Mucosa of descending colon (tissue), 3 donors: ENCODE measurements at regions not wholly inside any gene's neighbourhood (a gene's known extent, or its start where the extent isn't known, plus 50 kb on each side); places are given as distances from the start of the nearest gene placed in this dataset.
"Not testable (repeated sequence)": the region's sequence is repeated elsewhere in the genome, so short reads cannot be mapped to it uniquely, and the experiment has no call there.

Source experiments
- ATAC-seq: fragments of 200-7000 bp; cut with Tn5 transposase; one replicate; pipeline ENCODE4 v1.9.1; 2020; ENCODE audit warnings: mild to moderate bottlenecking, moderate library complexity
- DNase-seq, 3 donors: peaks; one replicate each; pipeline ENCODE4 v3.0.0-alpha.2; 2020
- H3K36me3 ChIP-seq: fragments of 200-600 bp; one replicate; pipeline ENCODE4 v1.8.0; 2021; ENCODE audit warnings: low read depth, mild to moderate bottlenecking
- H3K4me1 ChIP-seq: fragments of 200-600 bp; one replicate; pipeline ENCODE4 v1.8.0; 2021; ENCODE audit warnings: low read depth, mild to moderate bottlenecking
- H3K4me3 ChIP-seq: fragments of 200-600 bp; one replicate; pipeline ENCODE4 v1.8.0; 2021; ENCODE audit warnings: mild to moderate bottlenecking
- H3K9me3 ChIP-seq: fragments of 200-600 bp; one replicate; pipeline ENCODE4 v1.8.0; 2021; ENCODE audit warnings: mild to moderate bottlenecking
- CTCF ChIP-seq: fragments of 200-600 bp; IDR thresholded peaks from one replicate; pipeline ENCODE4 v1.8.0; 2022; ENCODE audit warnings: antibody characterized with exemption, mild to moderate bottlenecking
- intact Hi-C, 2 donors: fragments of 100-400 bp; cut with DNase I in 1 of 2; cut with micrococcal nuclease in 1 of 2; formaldehyde crosslinking; loops; one replicate each; pipeline versions ENCODE4 v1.11.0 to v1.11.1; 2022; cut with DNase I, micrococcal nuclease
- donor health status: DM: no; HTN: no; CAD: no; lungs with moderate emphysema.
- donor health status: DM: no; HTN: no; CAD: no.
- donor health status: DM: no; HTN: yes; CAD: no.

- ATAC-seq: not testable (repeated sequence)
Observed at GRCh38 chr6:4725136-4725760, 51.0 kb upstream of the CDYL start.

GRCh38 chr6:4724727-4725126 lies 51.5 kb upstream of the CDYL start:
- not testable (repeated sequence) for H3K36me3 ChIP-seq

More at GRCh38 chr6:4725136-4725760, 51.0 kb upstream of the CDYL start:
- peaks cover 15% of the 10 kb centered on the region for H3K4me1 ChIP-seq
- intact Hi-C loops, H3K4me3 ChIP-seq, H3K36me3 ChIP-seq, H3K9me3 ChIP-seq, DNase-seq: not testable (repeated sequence)

GRCh38 chr6:4723383-4723782 lies 52.8 kb upstream of the CDYL start:
- DNase-seq (no peak), ATAC-seq (no peak)
- Histone ChIP-seq H3K4me1 (peaks cover 13% of the 10 kb centered on the region), H3K36me3 (no peaks in the 10 kb centered on the region), H3K4me3 (no peak overlapping the region), H3K9me3 (no peaks in the 10 kb centered on the region)
- intact Hi-C loops: no loop called here
- TF ChIP-seq CTCF: no peak

More at GRCh38 chr6:4724727-4725126, 51.5 kb upstream of the CDYL start:
- intact Hi-C loops, DNase-seq, ATAC-seq, H3K4me3 ChIP-seq, H3K9me3 ChIP-seq: not testable (repeated sequence)
- peaks cover 15% of the 10 kb centered on the region for H3K4me1 ChIP-seq

- H3K9me3 ChIP-seq, DNase-seq, ATAC-seq, intact Hi-C loops, H3K4me3 ChIP-seq, H3K36me3 ChIP-seq, H3K4me1 ChIP-seq: not testable (repeated sequence)
Observed at GRCh38 chr6:4721368-4721767, 54.8 kb upstream of the CDYL start.

- no peaks in the 10 kb centered on the region for H3K9me3 ChIP-seq
- H3K4me3 ChIP-seq: no peak overlapping the region
- ATAC-seq: no peak
- intact Hi-C loops: no loop called here
- no peaks in the 10 kb centered on the region for H3K4me1 ChIP-seq
- H3K36me3 ChIP-seq: no peaks in the 10 kb centered on the region
- DNase-seq: no peak
- TF ChIP-seq CTCF: no peak
Observed at GRCh38 chr6:4719491-4719890, 56.7 kb upstream of the CDYL start.

GRCh38 chr6:4717856-4718255 lies 58.3 kb upstream of the CDYL start:
- no peak for TF ChIP-seq CTCF
- Histone ChIP-seq H3K4me3 (no peak overlapping the region), H3K36me3 (no peaks in the 10 kb centered on the region), H3K9me3 (no peaks in the 10 kb centered on the region), H3K4me1 (no peaks in the 10 kb centered on the region)
- intact Hi-C loops: no loop called here
- DNase-seq: no peak
- no peak for ATAC-seq

GRCh38 chr6:4717124-4717523 lies 59.1 kb upstream of the CDYL start:
- TF ChIP-seq CTCF: no peak
- intact Hi-C loops: no loop called here
- H3K4me3 ChIP-seq: no peak overlapping the region
- no peak for DNase-seq
- H3K4me1 ChIP-seq: no peaks in the 10 kb centered on the region
- ATAC-seq: no peak
- no peaks in the 10 kb centered on the region for H3K9me3 ChIP-seq
- no peaks in the 10 kb centered on the region for H3K36me3 ChIP-seq
